GM23338 (cell line): ENCODE measurements at regions not wholly inside any gene's neighbourhood (a gene's known extent, or its start where the extent isn't known, plus 50 kb on each side); places are given as distances from the start of the nearest gene placed in this dataset.

ENCODE experiments used
- CREB1 ChIP-seq: fragments of 250-450 bp; sonication (Bioruptor Pico); IDR thresholded peaks from 2 replicates; pipeline ENCODE4 v1.5.0; 2020; ENCODE audit warnings: low read depth, mild to moderate bottlenecking, moderate library complexity
- CTCF ChIP-seq, 2 experiments: fragments of 200-600 bp in 1 of 2; sonication (generic) in 1 of 2; conservative IDR thresholded peaks; 2 replicates each; pipeline versions ENCODE4 v1.5.1 to v1.6.1; 2016 to 2017; ENCODE audit warnings: antibody characterized with exemption in 2 of 2, low read depth in 2 of 2, mild to moderate bottlenecking in 2 of 2, moderate library complexity in 1 of 2
- EZH2 ChIP-seq: fragments of 200-600 bp; sonication (generic); IDR thresholded peaks from one replicate; pipeline ENCODE4 v1.8.0; 2017; ENCODE audit warnings: antibody characterized with exemption, mild to moderate bottlenecking, low read depth; ENCODE audit not compliant: unreplicated experiment
- EZH2phosphoT487 ChIP-seq: fragments of 200-600 bp; sonication (generic); IDR thresholded peaks from one replicate; pipeline ENCODE4 v1.8.1; 2018; ENCODE audit warnings: antibody characterized with exemption; ENCODE audit not compliant: unreplicated experiment
- POLR2AphosphoS5 ChIP-seq: IDR thresholded peaks from 2 replicates; pipeline ENCODE4 v1.6.1; 2016; ENCODE audit warnings: antibody characterized with exemption, low read depth
- ZNF114 ChIP-seq: fragments of 250-450 bp; sonication (Bioruptor Pico); IDR thresholded peaks from 2 replicates; pipeline ENCODE4 v1.5.0; 2020; ENCODE audit warnings: mild to moderate bottlenecking, moderate library complexity

DNA sequence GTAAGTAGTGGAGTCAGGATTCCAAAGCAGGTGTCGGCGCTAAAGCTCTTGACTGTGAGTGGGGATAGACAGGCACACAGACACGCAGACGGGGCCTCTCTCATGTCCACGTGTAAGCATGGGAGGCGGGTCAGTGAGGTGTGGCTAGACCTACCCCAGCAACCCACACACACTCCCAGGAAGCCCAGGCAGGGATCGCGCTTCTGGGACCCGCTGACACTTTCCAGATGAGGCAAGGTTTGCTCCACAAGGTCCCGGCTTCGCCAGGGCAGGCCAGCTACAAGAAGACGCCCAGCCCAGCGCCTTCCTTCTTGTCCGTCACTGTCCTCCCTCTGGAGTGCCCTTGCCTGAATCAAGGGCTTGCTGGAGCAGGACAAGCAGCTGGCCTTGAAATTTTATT lies 213.8 kb upstream of the RPL38 start:
- TF ChIP-seq CTCF (conservative IDR thresholded peaks at IDR 0.05; ENCODE audit: low read depth in 2 of 2) (no peak), ZNF114 (CRISPR knock-in tag) (no peak), EZH2 (no peak), POLR2AphosphoS5 (no peak), EZH2phosphoT487 (no peak), CREB1 (CRISPR knock-in tag) (no peak)
